PC-9 (cell line): ENCODE measurements at regions not wholly inside any gene's neighbourhood (a gene's known extent, or its start where the extent isn't known, plus 50 kb on each side); places are given as distances from the start of the nearest gene placed in this dataset.

Experiments
- EZH2 ChIP-seq: fragments of 200-600 bp; sonication (generic); IDR thresholded peaks from 2 replicates; pipeline ENCODE4 v1.8.0; 2017; ENCODE audit warnings: antibody characterized with exemption, low read depth
- TF ChIP-seq, protein P1 (sequence below): fragments of 200-600 bp; sonication (generic); conservative IDR thresholded peaks from 2 replicates; pipeline ENCODE4 v1.6.1; 2017; ENCODE audit warnings: mixed run types, antibody characterized with exemption, mild to moderate bottlenecking, moderate library complexity

- TF ChIP-seq, protein P1, sequence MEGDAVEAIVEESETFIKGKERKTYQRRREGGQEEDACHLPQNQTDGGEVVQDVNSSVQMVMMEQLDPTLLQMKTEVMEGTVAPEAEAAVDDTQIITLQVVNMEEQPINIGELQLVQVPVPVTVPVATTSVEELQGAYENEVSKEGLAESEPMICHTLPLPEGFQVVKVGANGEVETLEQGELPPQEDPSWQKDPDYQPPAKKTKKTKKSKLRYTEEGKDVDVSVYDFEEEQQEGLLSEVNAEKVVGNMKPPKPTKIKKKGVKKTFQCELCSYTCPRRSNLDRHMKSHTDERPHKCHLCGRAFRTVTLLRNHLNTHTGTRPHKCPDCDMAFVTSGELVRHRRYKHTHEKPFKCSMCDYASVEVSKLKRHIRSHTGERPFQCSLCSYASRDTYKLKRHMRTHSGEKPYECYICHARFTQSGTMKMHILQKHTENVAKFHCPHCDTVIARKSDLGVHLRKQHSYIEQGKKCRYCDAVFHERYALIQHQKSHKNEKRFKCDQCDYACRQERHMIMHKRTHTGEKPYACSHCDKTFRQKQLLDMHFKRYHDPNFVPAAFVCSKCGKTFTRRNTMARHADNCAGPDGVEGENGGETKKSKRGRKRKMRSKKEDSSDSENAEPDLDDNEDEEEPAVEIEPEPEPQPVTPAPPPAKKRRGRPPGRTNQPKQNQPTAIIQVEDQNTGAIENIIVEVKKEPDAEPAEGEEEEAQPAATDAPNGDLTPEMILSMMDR, result no peak
- no peak for TF ChIP-seq EZH2
These were observed 129.8 kb upstream of the FERD3L start for GRCh38 chr7:19275000-19275399.
